Fibroblast of the aortic adventitia (primary cell): ENCODE measurements at regions not wholly inside any gene's neighbourhood (a gene's known extent, or its start where the extent isn't known, plus 50 kb on each side); places are given as distances from the start of the nearest gene placed in this dataset.
A peak's percentile ranks its signal among the peaks of the same experiment; 100 is the strongest.

Experiments used
- DNase-seq: peaks from one replicate; pipeline ENCODE4 v3.0.0-alpha.2; 2010; ENCODE audit warnings: low read depth
- H3K4me3 ChIP-seq: 2 replicates; pipeline ENCODE4 v1.5.1; 2011; ENCODE audit warnings: low read depth, mild to moderate bottlenecking, control low read depth, low read length, moderate library complexity
- CTCF ChIP-seq: IDR thresholded peaks from 2 replicates; pipeline ENCODE4 v1.5.1; 2011; ENCODE audit warnings: mild to moderate bottlenecking, low read length, control low read depth, inconsistent platforms; ENCODE audit not compliant: insufficient read depth

- no peak for TF ChIP-seq CTCF
- no peak for DNase-seq
- H3K4me3 ChIP-seq: no peak overlapping the region
Measured at GRCh38 chrX:111003118-111003517, 92.9 kb upstream of the PAK3 start.

GRCh38 chrX:110992611-110993010, 103.4 kb upstream of the PAK3 start:
- TF ChIP-seq CTCF: peak; percentile 50
- peak; percentile 22 for DNase-seq
- no peak overlapping the region for H3K4me3 ChIP-seq

GRCh38 chrX:110989869-110990268, 106.1 kb upstream of the PAK3 start:
- no peak for TF ChIP-seq CTCF
- DNase-seq: no peak
- no peak overlapping the region for H3K4me3 ChIP-seq

- TF ChIP-seq CTCF: no peak
- no peak overlapping the region for H3K4me3 ChIP-seq
- DNase-seq: no peak
Measured at GRCh38 chrX:110989447-110989846, 106.5 kb upstream of the PAK3 start.

GRCh38 chrX:110987292-110987691, 108.7 kb upstream of the PAK3 start:
- DNase-seq: no peak
- no peak for TF ChIP-seq CTCF
- H3K4me3 ChIP-seq: no peak overlapping the region

- DNase-seq: no peak
- TF ChIP-seq CTCF: no peak
- H3K4me3 ChIP-seq: no peak overlapping the region
Measured at GRCh38 chrX:110985470-110985869, 110.5 kb upstream of the PAK3 start.

GRCh38 chrX:110983024-110983423, 113.0 kb upstream of the PAK3 start:
- no peak for TF ChIP-seq CTCF
- H3K4me3 ChIP-seq: no peak overlapping the region
- DNase-seq: no peak
